Type B pancreatic cell (in vitro differentiated cells): ENCODE measurements at regions not wholly inside any gene's neighbourhood (a gene's known extent, or its start where the extent isn't known, plus 50 kb on each side); places are given as distances from the start of the nearest gene placed in this dataset.
"Not testable (repeated sequence)": the region's sequence is repeated elsewhere in the genome, so short reads cannot be mapped to it uniquely, and the experiment has no call there.

Experiments used
- DNase-seq: peaks from one replicate; pipeline ENCODE4 v3.0.0; 2021; ENCODE audit warnings: mixed read lengths; ENCODE audit not compliant: unreplicated experiment; ENCODE audit errors: extremely low spot score
- H3K27ac Mint-ChIP-seq: 2 replicates; pipeline ENCODE4 v1.8.0; 2021; ENCODE audit warnings: mild to moderate bottlenecking, mixed read lengths
- H3K27me3 Mint-ChIP-seq: 2 replicates; pipeline ENCODE4 v1.8.0; 2021; ENCODE audit warnings: mixed read lengths
- H3K36me3 Mint-ChIP-seq: 2 replicates; pipeline ENCODE4 v1.8.0; 2021; ENCODE audit warnings: mixed read lengths
- H3K4me1 Mint-ChIP-seq: one replicate; pipeline ENCODE4 v1.8.0; 2021; ENCODE audit warnings: mixed read lengths; ENCODE audit not compliant: unreplicated experiment
- H3K4me3 Mint-ChIP-seq: 2 replicates; pipeline ENCODE4 v1.8.0; 2021; ENCODE audit warnings: mild to moderate bottlenecking, mixed read lengths
- H3K9me3 Mint-ChIP-seq: 2 replicates; pipeline ENCODE4 v1.8.0; 2021; ENCODE audit warnings: mixed read lengths
- CTCF ChIP-seq: fragments of 200-600 bp; sonication (generic); conservative IDR thresholded peaks from 2 replicates; pipeline ENCODE4 v1.5.0; 2021; ENCODE audit warnings: antibody characterized with exemption, mild to moderate bottlenecking

GRCh38 chr11:97007283-97007682 is 617.5 kb downstream of the JRKL start:
- no peaks in the 10 kb centered on the region for H3K36me3 Mint-ChIP-seq
- no peaks in the 10 kb centered on the region for H3K9me3 Mint-ChIP-seq
- H3K4me3 Mint-ChIP-seq: no peak overlapping the region
- H3K27me3 Mint-ChIP-seq: no peaks in the 10 kb centered on the region
- no peak for TF ChIP-seq CTCF
- DNase-seq: no peak
- H3K4me1 Mint-ChIP-seq: no peaks in the 10 kb centered on the region
- no peak overlapping the region for H3K27ac Mint-ChIP-seq

- H3K27me3 Mint-ChIP-seq: no peaks in the 10 kb centered on the region
- no peak overlapping the region for H3K4me3 Mint-ChIP-seq
- H3K4me1 Mint-ChIP-seq: no peaks in the 10 kb centered on the region
- no peak for DNase-seq
- no peak overlapping the region for H3K27ac Mint-ChIP-seq
- no peak for TF ChIP-seq CTCF
- H3K9me3 Mint-ChIP-seq: no peaks in the 10 kb centered on the region
- no peaks in the 10 kb centered on the region for H3K36me3 Mint-ChIP-seq
These were observed 619.8 kb downstream of the JRKL start for GRCh38 chr11:97009613-97010012.

- H3K4me3 Mint-ChIP-seq, H3K27ac Mint-ChIP-seq, H3K9me3 Mint-ChIP-seq, H3K4me1 Mint-ChIP-seq, H3K27me3 Mint-ChIP-seq, DNase-seq, H3K36me3 Mint-ChIP-seq: not testable (repeated sequence)
These were observed 621.2 kb downstream of the JRKL start for GRCh38 chr11:97010997-97011396.

- Mint-ChIP-seq H3K4me1 (no peaks in the 10 kb centered on the region), H3K4me3 (no peak overlapping the region), H3K27me3 (no peaks in the 10 kb centered on the region), H3K27ac (no peak overlapping the region), H3K36me3 (no peaks in the 10 kb centered on the region), H3K9me3 (no peaks in the 10 kb centered on the region)
- TF ChIP-seq CTCF: no peak
- no peak for DNase-seq
These were observed 625.5 kb downstream of the JRKL start for GRCh38 chr11:97015327-97015726.

GRCh38 chr11:97019305-97019704 is 629.5 kb downstream of the JRKL start:
- no peaks in the 10 kb centered on the region for H3K9me3 Mint-ChIP-seq
- no peak overlapping the region for H3K4me3 Mint-ChIP-seq
- DNase-seq: no peak
- H3K4me1 Mint-ChIP-seq: no peaks in the 10 kb centered on the region
- TF ChIP-seq CTCF: no peak
- H3K27ac Mint-ChIP-seq: no peak overlapping the region
- no peaks in the 10 kb centered on the region for H3K27me3 Mint-ChIP-seq
- no peaks in the 10 kb centered on the region for H3K36me3 Mint-ChIP-seq

- no peak for TF ChIP-seq CTCF
- H3K27ac Mint-ChIP-seq: no peak overlapping the region
- no peaks in the 10 kb centered on the region for H3K27me3 Mint-ChIP-seq
These were observed 629.9 kb downstream of the JRKL start for GRCh38 chr11:97019754-97020153.

More at GRCh38 chr11:97019754-97020153, 629.9 kb downstream of the JRKL start:
- no peak for DNase-seq
- no peaks in the 10 kb centered on the region for H3K4me1 Mint-ChIP-seq
- H3K4me3 Mint-ChIP-seq: no peak overlapping the region
- H3K9me3 Mint-ChIP-seq: no peaks in the 10 kb centered on the region
- no peaks in the 10 kb centered on the region for H3K36me3 Mint-ChIP-seq
